ENCODE measurements at regions not wholly inside any gene's neighbourhood (a gene's known extent, or its start where the extent isn't known, plus 50 kb on each side); places are given as distances from the start of the nearest gene placed in this dataset. TPM values are rescaled to one million over a fixed set of nuclear protein-coding genes. Genes with fewer than 3 reads are reported as not detected.

DNA sequence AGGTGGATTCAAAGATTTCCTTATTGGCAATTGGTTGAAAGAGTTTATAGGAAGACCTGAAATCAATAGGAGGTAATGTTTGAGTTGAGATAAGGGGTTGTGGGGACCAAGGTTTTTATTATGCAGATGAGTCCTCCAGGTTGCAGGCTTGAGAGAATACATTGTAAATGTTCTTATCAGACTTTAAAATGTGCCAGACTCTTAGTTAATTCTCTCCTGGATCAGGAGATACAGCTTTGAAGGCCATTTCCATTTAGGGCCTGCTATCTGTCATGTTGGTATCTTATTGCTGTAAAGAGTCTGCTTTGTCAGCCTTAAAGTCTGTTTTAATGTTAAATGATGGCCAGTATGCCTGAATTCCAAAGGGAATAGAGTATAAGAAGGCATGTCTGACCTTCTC is 61.8 kb upstream of the CALCR start:
- Histone ChIP-seq H3K4me1 (replicated peaks) (no peaks in the 10 kb centered on the region), H3K27me3 (replicated peaks; ENCODE audit: insufficient read depth) (no peaks in the 10 kb centered on the region), H3K36me3 (no peaks in the 10 kb centered on the region), H3K27ac (no peak overlapping the region), H3K9me3 (no peaks in the 10 kb centered on the region), H3K4me3 (no peak overlapping the region)
- DNase-seq (ENCODE audit: low spot score) = no peak
- no peak for TF ChIP-seq POLR2A (IDR thresholded peaks at IDR 0.05)
- TF ChIP-seq, protein P1, sequence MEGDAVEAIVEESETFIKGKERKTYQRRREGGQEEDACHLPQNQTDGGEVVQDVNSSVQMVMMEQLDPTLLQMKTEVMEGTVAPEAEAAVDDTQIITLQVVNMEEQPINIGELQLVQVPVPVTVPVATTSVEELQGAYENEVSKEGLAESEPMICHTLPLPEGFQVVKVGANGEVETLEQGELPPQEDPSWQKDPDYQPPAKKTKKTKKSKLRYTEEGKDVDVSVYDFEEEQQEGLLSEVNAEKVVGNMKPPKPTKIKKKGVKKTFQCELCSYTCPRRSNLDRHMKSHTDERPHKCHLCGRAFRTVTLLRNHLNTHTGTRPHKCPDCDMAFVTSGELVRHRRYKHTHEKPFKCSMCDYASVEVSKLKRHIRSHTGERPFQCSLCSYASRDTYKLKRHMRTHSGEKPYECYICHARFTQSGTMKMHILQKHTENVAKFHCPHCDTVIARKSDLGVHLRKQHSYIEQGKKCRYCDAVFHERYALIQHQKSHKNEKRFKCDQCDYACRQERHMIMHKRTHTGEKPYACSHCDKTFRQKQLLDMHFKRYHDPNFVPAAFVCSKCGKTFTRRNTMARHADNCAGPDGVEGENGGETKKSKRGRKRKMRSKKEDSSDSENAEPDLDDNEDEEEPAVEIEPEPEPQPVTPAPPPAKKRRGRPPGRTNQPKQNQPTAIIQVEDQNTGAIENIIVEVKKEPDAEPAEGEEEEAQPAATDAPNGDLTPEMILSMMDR (IDR thresholded peaks at IDR 0.05) = no peak
- no peak for TF ChIP-seq POLR2AphosphoS5 (IDR thresholded peaks at IDR 0.05)
- intact Hi-C loops (cut with DNase I) = no loop called here

DNA sequence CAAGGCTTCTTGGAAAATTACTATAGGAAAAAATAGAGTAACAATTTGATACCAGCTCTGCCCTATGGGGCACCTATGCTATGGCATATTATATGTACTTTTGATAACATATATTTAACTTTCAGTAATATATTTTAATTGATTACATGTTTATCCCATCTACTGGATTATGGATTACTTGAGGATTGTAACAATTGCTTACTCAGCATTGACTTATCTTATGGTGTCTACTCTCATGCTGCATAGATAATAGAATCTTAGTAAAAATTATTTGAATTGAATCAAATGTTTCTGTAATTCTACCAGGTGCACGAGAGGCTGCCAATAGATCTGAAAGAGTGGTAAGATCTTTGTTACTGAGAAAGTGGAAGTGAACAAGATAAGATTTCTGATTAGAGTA is 57.8 kb upstream of the CALCR start:
- WGBS = 86% methylated on average over 1 of the region's 1 CpG
- TF ChIP-seq, protein P1 (IDR thresholded peaks at IDR 0.05) = no peak
- TF ChIP-seq POLR2AphosphoS5 (IDR thresholded peaks at IDR 0.05) (no peak), POLR2A (IDR thresholded peaks at IDR 0.05) (no peak)
- DNase-seq (ENCODE audit: low spot score) = no peak
- H3K27ac ChIP-seq = no peak overlapping the region
- H3K27me3 ChIP-seq (replicated peaks; ENCODE audit: insufficient read depth) = no peaks in the 10 kb centered on the region
- no peak overlapping the region for H3K4me3 ChIP-seq
- H3K9me3 ChIP-seq = no peaks in the 10 kb centered on the region
- intact Hi-C loops (cut with DNase I) = no loop called here
- H3K4me1 ChIP-seq (replicated peaks) = no peaks in the 10 kb centered on the region
- no peaks in the 10 kb centered on the region for H3K36me3 ChIP-seq

- 32% methylated on average over 2 of the region's 2 CpGs for WGBS
- H3K9me3 ChIP-seq = no peaks in the 10 kb centered on the region
- no peak for DNase-seq (ENCODE audit: low spot score)
- no peaks in the 10 kb centered on the region for H3K27me3 ChIP-seq (replicated peaks; ENCODE audit: insufficient read depth)
- no peak overlapping the region for H3K4me3 ChIP-seq
- H3K27ac ChIP-seq = no peak overlapping the region
- H3K36me3 ChIP-seq = no peaks in the 10 kb centered on the region
- no peak for TF ChIP-seq POLR2A (IDR thresholded peaks at IDR 0.05)
- no peak for TF ChIP-seq POLR2AphosphoS5 (IDR thresholded peaks at IDR 0.05)
- TF ChIP-seq, protein P1 (IDR thresholded peaks at IDR 0.05) = no peak
- H3K4me1 ChIP-seq (replicated peaks) = no peaks in the 10 kb centered on the region
- intact Hi-C loops (cut with DNase I) = no loop called here
Observed at GRCh38 chr7:93629291-93629801, 54.8 kb upstream of the CALCR start.

- Histone ChIP-seq H3K27ac (no peak overlapping the region), H3K9me3 (no peaks in the 10 kb centered on the region), H3K27me3 (replicated peaks; ENCODE audit: insufficient read depth) (no peaks in the 10 kb centered on the region), H3K4me1 (replicated peaks) (no peaks in the 10 kb centered on the region), H3K4me3 (no peak overlapping the region), H3K36me3 (no peaks in the 10 kb centered on the region)
- intact Hi-C loops (cut with DNase I) = no loop called here
- TF ChIP-seq, protein P1 (IDR thresholded peaks at IDR 0.05) = no peak
- TF ChIP-seq POLR2AphosphoS5 (IDR thresholded peaks at IDR 0.05) = no peak
- TF ChIP-seq POLR2A (IDR thresholded peaks at IDR 0.05) = no peak
- DNase-seq (ENCODE audit: low spot score) = no peak
- 53% methylated on average over 1 of the region's 1 CpG for WGBS
Observed at GRCh38 chr7:93626869-93627268, 52.3 kb upstream of the CALCR start.

Small RNAs in the stretch of these regions (microRNA-seq; reads per million reads assigned to microRNA genes)
- gene MIR4652 = not detected

Small RNAs in the stretch of these regions (small RNA-seq; reads per million reads assigned to genes)
- gene AC002075.2 (0 reads per million in 2 donors), gene MIR4652 (0 reads per million in 2 donors)
